Osteoblast (primary cell): ENCODE measurements at regions not wholly inside any gene's neighbourhood (a gene's known extent, or its start where the extent isn't known, plus 50 kb on each side); places are given as distances from the start of the nearest gene placed in this dataset. TPM values are rescaled to one million over a fixed set of nuclear protein-coding genes. Genes with fewer than 3 reads are reported as not detected.
A peak's percentile ranks its signal among the peaks of the same experiment; 100 is the strongest.

ENCODE experiments used
- DNase-seq: peaks from one replicate; pipeline ENCODE4 v3.0.0; 2011; ENCODE audit warnings: low spot score, mixed read lengths; ENCODE audit not compliant: insufficient read length; ENCODE audit errors: missing footprints
- H2AFZ ChIP-seq: 2 replicates; pipeline ENCODE4 v1.6.0; 2011; ENCODE audit warnings: mild to moderate bottlenecking, low read length
- H3K27ac ChIP-seq: 2 replicates; pipeline ENCODE4 v1.5.1; 2011; ENCODE audit warnings: mild to moderate bottlenecking, low read depth, low read length, moderate library complexity
- H3K27me3 ChIP-seq: 2 replicates; pipeline ENCODE4 v1.6.0; 2012; ENCODE audit warnings: mild to moderate bottlenecking, control low read depth, inconsistent platforms, low read length, moderate library complexity; ENCODE audit not compliant: insufficient read depth
- H3K36me3 ChIP-seq: 2 replicates; pipeline ENCODE4 v1.5.1; 2011; ENCODE audit warnings: mild to moderate bottlenecking, low read length, control low read depth, moderate library complexity; ENCODE audit not compliant: insufficient read depth
- H3K4me1 ChIP-seq: 2 replicates; pipeline ENCODE4 v1.5.1; 2011; ENCODE audit warnings: mild to moderate bottlenecking, low read length, control low read depth, moderate library complexity; ENCODE audit not compliant: insufficient read depth
- H3K4me2 ChIP-seq: 2 replicates; pipeline ENCODE4 v1.6.0; 2011; ENCODE audit warnings: mild to moderate bottlenecking, low read length; ENCODE audit not compliant: insufficient read depth
- H3K4me3 ChIP-seq: fragments of 200-600 bp; sonication (generic); 3 replicates; pipeline ENCODE4 v1.5.1; 2012; ENCODE audit warnings: mild to moderate bottlenecking, low read length, inconsistent platforms; ENCODE audit not compliant: insufficient read depth
- H3K79me2 ChIP-seq: 2 replicates; pipeline ENCODE4 v1.6.0; 2012; ENCODE audit warnings: mild to moderate bottlenecking, low read length, control low read depth, inconsistent platforms; ENCODE audit not compliant: insufficient read depth
- H3K9me3 ChIP-seq: 2 replicates; pipeline ENCODE4 v1.5.1; 2011; ENCODE audit warnings: low read depth, low read length, control low read depth
- H4K20me1 ChIP-seq: 2 replicates; pipeline ENCODE4 v1.6.0; 2012; ENCODE audit warnings: mild to moderate bottlenecking, low read length, control low read depth; ENCODE audit not compliant: insufficient read depth
- small RNA-seq: library from RNA; depleted of rRNA; stranded (forward); fragments of <200 nt; gene quantifications from one replicate; pipeline ENCODE3, GENCODE V24; 2012
- TF ChIP-seq, protein P1 (sequence below): IDR thresholded peaks from 2 replicates; pipeline ENCODE4 v1.5.1; 2011; ENCODE audit warnings: mild to moderate bottlenecking, low read depth, low read length, moderate library complexity; ENCODE audit errors: extremely low read depth

- no peak for DNase-seq
- Histone ChIP-seq H3K9me3 (no peaks in the 10 kb centered on the region), H3K4me3 (no peak overlapping the region), H3K4me1 (peaks cover 12% of the 10 kb centered on the region), H2AFZ (no peak overlapping the region), H4K20me1 (no peaks in the 10 kb centered on the region), H3K27me3 (no peaks in the 10 kb centered on the region), H3K36me3 (no peaks in the 10 kb centered on the region), H3K4me2 (no peak overlapping the region), H3K79me2 (no peaks in the 10 kb centered on the region), H3K27ac (no peak overlapping the region)
- TF ChIP-seq, protein P1, sequence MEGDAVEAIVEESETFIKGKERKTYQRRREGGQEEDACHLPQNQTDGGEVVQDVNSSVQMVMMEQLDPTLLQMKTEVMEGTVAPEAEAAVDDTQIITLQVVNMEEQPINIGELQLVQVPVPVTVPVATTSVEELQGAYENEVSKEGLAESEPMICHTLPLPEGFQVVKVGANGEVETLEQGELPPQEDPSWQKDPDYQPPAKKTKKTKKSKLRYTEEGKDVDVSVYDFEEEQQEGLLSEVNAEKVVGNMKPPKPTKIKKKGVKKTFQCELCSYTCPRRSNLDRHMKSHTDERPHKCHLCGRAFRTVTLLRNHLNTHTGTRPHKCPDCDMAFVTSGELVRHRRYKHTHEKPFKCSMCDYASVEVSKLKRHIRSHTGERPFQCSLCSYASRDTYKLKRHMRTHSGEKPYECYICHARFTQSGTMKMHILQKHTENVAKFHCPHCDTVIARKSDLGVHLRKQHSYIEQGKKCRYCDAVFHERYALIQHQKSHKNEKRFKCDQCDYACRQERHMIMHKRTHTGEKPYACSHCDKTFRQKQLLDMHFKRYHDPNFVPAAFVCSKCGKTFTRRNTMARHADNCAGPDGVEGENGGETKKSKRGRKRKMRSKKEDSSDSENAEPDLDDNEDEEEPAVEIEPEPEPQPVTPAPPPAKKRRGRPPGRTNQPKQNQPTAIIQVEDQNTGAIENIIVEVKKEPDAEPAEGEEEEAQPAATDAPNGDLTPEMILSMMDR: no peak
Observed at GRCh38 chr13:74191410-74191809, 57.2 kb upstream of the KLF12 start.

GRCh38 chr13:74190999-74191398, 56.8 kb upstream of the KLF12 start:
- TF ChIP-seq, protein P1: no peak
- peaks cover 12% of the 10 kb centered on the region for H3K4me1 ChIP-seq
- H3K36me3 ChIP-seq: no peaks in the 10 kb centered on the region
- DNase-seq: no peak
- H3K27ac ChIP-seq: no peak overlapping the region
- H2AFZ ChIP-seq: no peak overlapping the region
- H4K20me1 ChIP-seq: no peaks in the 10 kb centered on the region
- no peaks in the 10 kb centered on the region for H3K79me2 ChIP-seq
- no peaks in the 10 kb centered on the region for H3K9me3 ChIP-seq
- H3K4me2 ChIP-seq: no peak overlapping the region
- no peaks in the 10 kb centered on the region for H3K27me3 ChIP-seq
- no peak overlapping the region for H3K4me3 ChIP-seq

GRCh38 chr13:74187564-74187963, 53.4 kb upstream of the KLF12 start:
- H2AFZ ChIP-seq: no peak overlapping the region
- peak overlapping the region; percentile 27 for H3K27ac ChIP-seq
- H3K27me3 ChIP-seq: no peaks in the 10 kb centered on the region
- no peaks in the 10 kb centered on the region for H3K9me3 ChIP-seq
- no peaks in the 10 kb centered on the region for H4K20me1 ChIP-seq
- no peak overlapping the region for H3K4me3 ChIP-seq
- DNase-seq: peak; percentile 69
- H3K4me1 ChIP-seq: peaks cover 10% of the 10 kb centered on the region
- no peaks in the 10 kb centered on the region for H3K79me2 ChIP-seq
- TF ChIP-seq, protein P1: no peak
- H3K4me2 ChIP-seq: no peak overlapping the region
- H3K36me3 ChIP-seq: no peaks in the 10 kb centered on the region

- TF ChIP-seq, protein P1: no peak
- H3K27ac ChIP-seq: peak overlapping the region; percentile 39
- peaks cover 10% of the 10 kb centered on the region for H3K4me1 ChIP-seq
- no peaks in the 10 kb centered on the region for H3K36me3 ChIP-seq
- no peak overlapping the region for H3K4me3 ChIP-seq
- no peaks in the 10 kb centered on the region for H4K20me1 ChIP-seq
- no peaks in the 10 kb centered on the region for H3K9me3 ChIP-seq
- H3K79me2 ChIP-seq: no peaks in the 10 kb centered on the region
- no peak overlapping the region for H2AFZ ChIP-seq
- H3K27me3 ChIP-seq: no peaks in the 10 kb centered on the region
- no peak overlapping the region for H3K4me2 ChIP-seq
- peak; percentile 45 for DNase-seq
Observed at GRCh38 chr13:74184283-74184682, 50.1 kb upstream of the KLF12 start.

Small RNAs in the stretch of these regions (small RNA-seq; reads per million reads assigned to genes)
- gene RNU6-38P (not detected), gene RNY1P5 (0.22 reads per million)
